Nephron (organoid): ENCODE measurements at regions not wholly inside any gene's neighbourhood (a gene's known extent, or its start where the extent isn't known, plus 50 kb on each side); places are given as distances from the start of the nearest gene placed in this dataset.

Experiments used
- H3K27ac Mint-ChIP-seq, 3 experiments: 2 replicates each; pipeline ENCODE4 v1.8.0; 2020; ENCODE audit warnings: mixed read lengths in 3 of 3, mild to moderate bottlenecking in 2 of 3, moderate library complexity in 1 of 3
- H3K27me3 Mint-ChIP-seq: 2 replicates; pipeline ENCODE4 v1.8.0; 2021; ENCODE audit warnings: low read depth, mild to moderate bottlenecking, moderate library complexity, mixed read lengths
- H3K36me3 Mint-ChIP-seq: 2 replicates; pipeline ENCODE4 v1.8.0; 2020; ENCODE audit warnings: low read depth, mixed read lengths
- H3K4me1 Mint-ChIP-seq: 2 replicates; pipeline ENCODE4 v1.8.0; 2020; ENCODE audit warnings: mixed read lengths
- H3K4me3 Mint-ChIP-seq, 3 experiments: 2 replicates each; pipeline ENCODE4 v1.8.0; 2020; ENCODE audit warnings: mild to moderate bottlenecking in 3 of 3, mixed read lengths in 3 of 3, moderate library complexity in 2 of 3
- H3K9me3 Mint-ChIP-seq: 2 replicates; pipeline ENCODE4 v1.8.0; 2020; ENCODE audit warnings: mixed read lengths
- CTCF ChIP-seq, 3 experiments: fragments of 200-600 bp; sonication (generic); IDR thresholded peaks; one replicate each; pipeline ENCODE4 v1.5.0; 2021; ENCODE audit warnings: antibody characterized with exemption in 3 of 3; ENCODE audit not compliant: unreplicated experiment in 3 of 3

- Mint-ChIP-seq H3K27me3 (peaks cover 4% of the 10 kb centered on the region), H3K4me1 (peaks cover 10% of the 10 kb centered on the region), H3K9me3 (no peaks in the 10 kb centered on the region), H3K27ac (peak overlapping the region in 2 of 3 experiments; percentile 62 to 85), H3K36me3 (no peaks in the 10 kb centered on the region), H3K4me3 (no peak overlapping the region)
- no peak for TF ChIP-seq CTCF (IDR thresholded peaks at IDR 0.05; ENCODE audit: unreplicated experiment in 3 of 3)
Measured at GRCh38 chr1:63124666-63125191, 197.6 kb upstream of the FOXD3 start.

- Mint-ChIP-seq H3K27me3 (peaks cover 4% of the 10 kb centered on the region), H3K4me1 (peaks cover 10% of the 10 kb centered on the region), H3K27ac (no peak overlapping the region), H3K9me3 (no peaks in the 10 kb centered on the region), H3K4me3 (no peak overlapping the region), H3K36me3 (no peaks in the 10 kb centered on the region)
- TF ChIP-seq CTCF (IDR thresholded peaks at IDR 0.05; ENCODE audit: unreplicated experiment in 3 of 3), result no peak
Measured at GRCh38 chr1:63126104-63126503, 196.3 kb upstream of the FOXD3 start.

- Mint-ChIP-seq H3K27me3 (peaks cover 4% of the 10 kb centered on the region), H3K4me1 (peaks cover 4% of the 10 kb centered on the region), H3K4me3 (no peak overlapping the region), H3K36me3 (no peaks in the 10 kb centered on the region), H3K9me3 (no peaks in the 10 kb centered on the region), H3K27ac (no peak overlapping the region)
- no peak for TF ChIP-seq CTCF (IDR thresholded peaks at IDR 0.05; ENCODE audit: unreplicated experiment in 3 of 3)
Measured at GRCh38 chr1:63127376-63127775, 195.0 kb upstream of the FOXD3 start.

- H3K27ac Mint-ChIP-seq, result peak overlapping the region in 1 of 3 experiments; percentile 42
- no peak for TF ChIP-seq CTCF (IDR thresholded peaks at IDR 0.05; ENCODE audit: unreplicated experiment in 3 of 3)
- H3K4me3 Mint-ChIP-seq, result no peak overlapping the region
- H3K27me3 Mint-ChIP-seq, result peaks cover 4% of the 10 kb centered on the region
- H3K4me1 Mint-ChIP-seq, result peaks cover 4% of the 10 kb centered on the region
- H3K36me3 Mint-ChIP-seq, result no peaks in the 10 kb centered on the region
- H3K9me3 Mint-ChIP-seq, result no peaks in the 10 kb centered on the region
Measured at GRCh38 chr1:63128556-63128955, 193.8 kb upstream of the FOXD3 start.

- no peak for TF ChIP-seq CTCF (IDR thresholded peaks at IDR 0.05; ENCODE audit: unreplicated experiment in 3 of 3)
- H3K27ac Mint-ChIP-seq, result no peak overlapping the region
- H3K27me3 Mint-ChIP-seq, result peaks cover 4% of the 10 kb centered on the region
- H3K9me3 Mint-ChIP-seq, result no peaks in the 10 kb centered on the region
- H3K36me3 Mint-ChIP-seq, result no peaks in the 10 kb centered on the region
- H3K4me3 Mint-ChIP-seq, result no peak overlapping the region
- H3K4me1 Mint-ChIP-seq, result peaks cover 4% of the 10 kb centered on the region
Measured at GRCh38 chr1:63129184-63129583, 193.2 kb upstream of the FOXD3 start.

- no peaks in the 10 kb centered on the region for H3K36me3 Mint-ChIP-seq
- TF ChIP-seq CTCF (IDR thresholded peaks at IDR 0.05; ENCODE audit: unreplicated experiment in 3 of 3), result no peak
- H3K27me3 Mint-ChIP-seq, result peaks cover 4% of the 10 kb centered on the region
- no peak overlapping the region for H3K4me3 Mint-ChIP-seq
- no peaks in the 10 kb centered on the region for H3K9me3 Mint-ChIP-seq
- no peaks in the 10 kb centered on the region for H3K4me1 Mint-ChIP-seq
- no peak overlapping the region for H3K27ac Mint-ChIP-seq
Measured at GRCh38 chr1:63129855-63130254, 192.5 kb upstream of the FOXD3 start.
